ENCODE measurements at regions not wholly inside any gene's neighbourhood (a gene's known extent, or its start where the extent isn't known, plus 50 kb on each side); places are given as distances from the start of the nearest gene placed in this dataset.

GRCh38 chr1:190849346-190849745 is 371.7 kb upstream of the BRINP3 start:
- H3K4me3 ChIP-seq (ENCODE audit: insufficient read length, low read depth): no peak overlapping the region

GRCh38 chr1:190852611-190853010 is 374.9 kb upstream of the BRINP3 start:
- no peak overlapping the region for H3K9ac ChIP-seq (ENCODE audit: insufficient read length, low read depth)
- DNase-seq (ENCODE audit: low read depth, low spot score): no peak
- TF ChIP-seq YY1 (IDR thresholded peaks at IDR 0.05; ENCODE audit: insufficient read depth, insufficient read length): no peak
- no peak for TF ChIP-seq ZNF274 (IDR thresholded peaks at IDR 0.05; ENCODE audit: low read depth, low read length)
- TF ChIP-seq SUZ12 (IDR thresholded peaks at IDR 0.05; ENCODE audit: extremely low read depth, insufficient read depth, insufficient read length): no peak
- no peaks in the 10 kb centered on the region for H3K4me1 ChIP-seq (ENCODE audit: insufficient read depth, insufficient read length)
- no peaks in the 10 kb centered on the region for H3K27me3 ChIP-seq (ENCODE audit: insufficient read depth, insufficient read length)
- H3K9me3 ChIP-seq (ENCODE audit: insufficient read depth, low read length): peaks cover 4% of the 10 kb centered on the region
- no peaks in the 10 kb centered on the region for H3K36me3 ChIP-seq (ENCODE audit: insufficient read depth, insufficient read length, low read length)
- no peak overlapping the region for H3K4me3 ChIP-seq (ENCODE audit: insufficient read length, low read depth)

More at GRCh38 chr1:190849346-190849745, 371.7 kb upstream of the BRINP3 start:
- no peak for TF ChIP-seq SUZ12 (IDR thresholded peaks at IDR 0.05; ENCODE audit: extremely low read depth, insufficient read depth, insufficient read length)
- no peak for TF ChIP-seq ZNF274 (IDR thresholded peaks at IDR 0.05; ENCODE audit: low read depth, low read length)
- no peak for TF ChIP-seq YY1 (IDR thresholded peaks at IDR 0.05; ENCODE audit: insufficient read depth, insufficient read length)
- Histone ChIP-seq H3K36me3 (ENCODE audit: insufficient read depth, insufficient read length, low read length) (no peaks in the 10 kb centered on the region), H3K9me3 (ENCODE audit: insufficient read depth, low read length) (no peaks in the 10 kb centered on the region), H3K9ac (ENCODE audit: insufficient read length, low read depth) (no peak overlapping the region), H3K27me3 (ENCODE audit: insufficient read depth, insufficient read length) (no peaks in the 10 kb centered on the region), H3K4me1 (ENCODE audit: insufficient read depth, insufficient read length) (no peaks in the 10 kb centered on the region)
- no peak for DNase-seq (ENCODE audit: low read depth, low spot score)

- H3K4me3 ChIP-seq (ENCODE audit: insufficient read length, low read depth): no peak overlapping the region
- no peaks in the 10 kb centered on the region for H3K4me1 ChIP-seq (ENCODE audit: insufficient read depth, insufficient read length)
- H3K27me3 ChIP-seq (ENCODE audit: insufficient read depth, insufficient read length): no peaks in the 10 kb centered on the region
- H3K9me3 ChIP-seq (ENCODE audit: insufficient read depth, low read length): peaks cover 33% of the 10 kb centered on the region
- peak; percentile 61 for DNase-seq (ENCODE audit: low read depth, low spot score)
- TF ChIP-seq SUZ12 (IDR thresholded peaks at IDR 0.05; ENCODE audit: extremely low read depth, insufficient read depth, insufficient read length) (no peak), ZNF274 (IDR thresholded peaks at IDR 0.05; ENCODE audit: low read depth, low read length) (no peak), YY1 (IDR thresholded peaks at IDR 0.05; ENCODE audit: insufficient read depth, insufficient read length) (no peak)
- no peak overlapping the region for H3K9ac ChIP-seq (ENCODE audit: insufficient read length, low read depth)
- H3K36me3 ChIP-seq (ENCODE audit: insufficient read depth, insufficient read length, low read length): no peaks in the 10 kb centered on the region
These were observed 380.5 kb upstream of the BRINP3 start for GRCh38 chr1:190858140-190858539.

- TF ChIP-seq SUZ12 (IDR thresholded peaks at IDR 0.05; ENCODE audit: extremely low read depth, insufficient read depth, insufficient read length): no peak
- no peak for TF ChIP-seq ZNF274 (IDR thresholded peaks at IDR 0.05; ENCODE audit: low read depth, low read length)
- TF ChIP-seq YY1 (IDR thresholded peaks at IDR 0.05; ENCODE audit: insufficient read depth, insufficient read length): no peak
- H3K9ac ChIP-seq (ENCODE audit: insufficient read length, low read depth): no peak overlapping the region
- no peaks in the 10 kb centered on the region for H3K4me1 ChIP-seq (ENCODE audit: insufficient read depth, insufficient read length)
- H3K27me3 ChIP-seq (ENCODE audit: insufficient read depth, insufficient read length): no peaks in the 10 kb centered on the region
- DNase-seq (ENCODE audit: low read depth, low spot score): no peak
- H3K9me3 ChIP-seq (ENCODE audit: insufficient read depth, low read length): peaks cover 15% of the 10 kb centered on the region
- H3K4me3 ChIP-seq (ENCODE audit: insufficient read length, low read depth): no peak overlapping the region
- no peaks in the 10 kb centered on the region for H3K36me3 ChIP-seq (ENCODE audit: insufficient read depth, insufficient read length, low read length)
These were observed 386.5 kb upstream of the BRINP3 start for GRCh38 chr1:190864013-190864641.

GRCh38 chr1:190880352-190880751 is 402.7 kb upstream of the BRINP3 start:
- TF ChIP-seq SUZ12 (IDR thresholded peaks at IDR 0.05; ENCODE audit: extremely low read depth, insufficient read depth, insufficient read length): no peak
- no peak for TF ChIP-seq ZNF274 (IDR thresholded peaks at IDR 0.05; ENCODE audit: low read depth, low read length)
- no peak for TF ChIP-seq YY1 (IDR thresholded peaks at IDR 0.05; ENCODE audit: insufficient read depth, insufficient read length)
- Histone ChIP-seq H3K36me3 (ENCODE audit: insufficient read depth, insufficient read length, low read length) (no peaks in the 10 kb centered on the region), H3K27me3 (ENCODE audit: insufficient read depth, insufficient read length) (no peaks in the 10 kb centered on the region), H3K9me3 (ENCODE audit: insufficient read depth, low read length) (no peaks in the 10 kb centered on the region), H3K4me1 (ENCODE audit: insufficient read depth, insufficient read length) (no peaks in the 10 kb centered on the region), H3K9ac (ENCODE audit: insufficient read length, low read depth) (no peak overlapping the region), H3K4me3 (ENCODE audit: insufficient read length, low read depth) (no peak overlapping the region)
- DNase-seq (ENCODE audit: low read depth, low spot score): no peak

GRCh38 chr1:190881064-190881463 is 403.4 kb upstream of the BRINP3 start:
- TF ChIP-seq SUZ12 (IDR thresholded peaks at IDR 0.05; ENCODE audit: extremely low read depth, insufficient read depth, insufficient read length): no peak
- TF ChIP-seq YY1 (IDR thresholded peaks at IDR 0.05; ENCODE audit: insufficient read depth, insufficient read length): no peak
- no peak for TF ChIP-seq ZNF274 (IDR thresholded peaks at IDR 0.05; ENCODE audit: low read depth, low read length)
- H3K9me3 ChIP-seq (ENCODE audit: insufficient read depth, low read length): no peaks in the 10 kb centered on the region
- H3K4me3 ChIP-seq (ENCODE audit: insufficient read length, low read depth): no peak overlapping the region
- no peaks in the 10 kb centered on the region for H3K4me1 ChIP-seq (ENCODE audit: insufficient read depth, insufficient read length)
- no peak overlapping the region for H3K9ac ChIP-seq (ENCODE audit: insufficient read length, low read depth)
- no peaks in the 10 kb centered on the region for H3K27me3 ChIP-seq (ENCODE audit: insufficient read depth, insufficient read length)
- no peaks in the 10 kb centered on the region for H3K36me3 ChIP-seq (ENCODE audit: insufficient read depth, insufficient read length, low read length)
- no peak for DNase-seq (ENCODE audit: low read depth, low spot score)

GRCh38 chr1:190897233-190897632 is 419.6 kb upstream of the BRINP3 start:
- Histone ChIP-seq H3K36me3 (ENCODE audit: insufficient read depth, insufficient read length, low read length) (no peaks in the 10 kb centered on the region), H3K9ac (ENCODE audit: insufficient read length, low read depth) (no peak overlapping the region), H3K4me1 (ENCODE audit: insufficient read depth, insufficient read length) (no peaks in the 10 kb centered on the region), H3K4me3 (ENCODE audit: insufficient read length, low read depth) (no peak overlapping the region), H3K27me3 (ENCODE audit: insufficient read depth, insufficient read length) (no peaks in the 10 kb centered on the region), H3K9me3 (ENCODE audit: insufficient read depth, low read length) (no peaks in the 10 kb centered on the region)
- no peak for DNase-seq (ENCODE audit: low read depth, low spot score)
- TF ChIP-seq YY1 (IDR thresholded peaks at IDR 0.05; ENCODE audit: insufficient read depth, insufficient read length) (no peak), SUZ12 (IDR thresholded peaks at IDR 0.05; ENCODE audit: extremely low read depth, insufficient read depth, insufficient read length) (no peak), ZNF274 (IDR thresholded peaks at IDR 0.05; ENCODE audit: low read depth, low read length) (no peak)

Data from NT2/D1 (cell line).